GM18858 (cell line): ENCODE measurements at regions not wholly inside any gene's neighbourhood (a gene's known extent, or its start where the extent isn't known, plus 50 kb on each side); places are given as distances from the start of the nearest gene placed in this dataset.
A peak's percentile ranks its signal among the peaks of the same experiment; 100 is the strongest.
"Not testable (repeated sequence)": the region's sequence is repeated elsewhere in the genome, so short reads cannot be mapped to it uniquely, and the experiment has no call there.

ENCODE experiments used
- ATAC-seq: cut with Tn5 transposase; IDR thresholded peaks from one replicate; pipeline ENCODE4 v1.9.1; 2021; ENCODE audit not compliant: unreplicated experiment

DNA sequence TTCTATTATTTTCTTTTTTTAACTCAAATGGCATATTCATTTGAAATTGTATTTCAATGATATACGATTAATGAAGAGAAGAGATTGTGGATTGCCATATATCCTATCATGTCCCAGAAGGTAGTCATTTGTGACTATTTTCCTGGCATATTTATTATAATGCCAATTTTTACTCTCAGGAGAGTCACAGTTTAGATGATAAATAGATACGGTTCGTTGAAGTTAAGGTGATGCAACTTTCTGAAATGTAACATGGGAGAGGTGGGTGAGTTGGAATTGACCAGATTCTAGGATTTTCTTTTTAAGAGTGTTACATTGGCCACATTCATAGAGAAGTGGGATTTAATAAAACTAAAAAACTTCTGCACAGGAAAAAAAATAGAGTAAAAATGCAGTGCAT, 1138.5 kb downstream of the NCAM2 start:
- no peak for ATAC-seq

DNA sequence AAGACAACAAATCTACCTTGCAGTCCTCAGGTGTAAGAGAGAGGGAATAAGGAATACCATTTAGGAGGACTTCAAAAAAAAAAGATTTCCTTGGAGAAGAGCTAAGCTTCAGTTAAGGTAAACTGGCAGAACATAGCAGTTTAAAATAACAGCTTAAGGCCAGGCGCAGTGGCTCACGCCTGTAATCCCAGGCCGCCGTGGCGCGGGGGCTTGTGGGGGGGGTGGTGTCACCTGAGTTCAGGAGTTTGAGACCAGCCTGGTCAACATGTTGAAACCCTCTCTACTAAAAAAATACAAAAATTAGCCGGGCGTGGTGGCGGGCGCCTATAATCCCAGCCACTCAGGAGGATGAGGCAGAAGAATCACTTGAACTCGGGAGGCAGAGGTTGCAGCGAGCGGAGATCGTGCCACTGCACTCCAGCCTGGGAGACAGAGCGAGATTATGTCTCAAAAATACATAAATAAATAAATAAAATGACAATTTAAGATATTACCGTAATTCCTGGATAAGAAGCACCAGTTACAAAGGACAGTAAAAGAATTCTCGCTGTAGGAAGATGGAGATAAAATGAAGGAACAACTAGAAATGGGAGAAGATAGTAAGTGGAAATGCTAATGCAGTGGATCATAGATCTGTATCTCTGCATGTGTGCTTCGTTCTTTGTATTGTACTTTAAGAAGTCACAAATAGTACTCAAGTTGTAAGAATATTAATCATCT, 1140.2 kb downstream of the NCAM2 start:
- no peak for ATAC-seq

DNA sequence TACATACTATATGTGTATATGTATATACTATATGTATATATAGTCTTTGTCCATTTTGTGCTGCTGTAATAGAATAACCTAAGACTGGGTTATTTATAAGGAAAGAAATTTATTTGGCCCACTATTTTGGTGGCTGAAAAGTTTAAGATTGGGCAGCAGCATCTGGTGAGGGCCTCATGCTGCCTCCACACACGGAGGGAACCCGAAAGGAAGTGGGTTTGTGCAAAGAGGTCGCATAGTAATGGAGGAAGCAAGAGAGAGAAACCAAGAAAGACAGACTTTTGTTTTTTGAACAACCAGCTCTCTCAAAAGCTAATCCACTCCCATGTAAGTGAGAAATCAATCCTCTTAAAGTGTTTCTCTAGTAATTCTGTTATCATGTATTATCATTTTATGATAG, 1147.3 kb downstream of the NCAM2 start:
- no peak for ATAC-seq

DNA sequence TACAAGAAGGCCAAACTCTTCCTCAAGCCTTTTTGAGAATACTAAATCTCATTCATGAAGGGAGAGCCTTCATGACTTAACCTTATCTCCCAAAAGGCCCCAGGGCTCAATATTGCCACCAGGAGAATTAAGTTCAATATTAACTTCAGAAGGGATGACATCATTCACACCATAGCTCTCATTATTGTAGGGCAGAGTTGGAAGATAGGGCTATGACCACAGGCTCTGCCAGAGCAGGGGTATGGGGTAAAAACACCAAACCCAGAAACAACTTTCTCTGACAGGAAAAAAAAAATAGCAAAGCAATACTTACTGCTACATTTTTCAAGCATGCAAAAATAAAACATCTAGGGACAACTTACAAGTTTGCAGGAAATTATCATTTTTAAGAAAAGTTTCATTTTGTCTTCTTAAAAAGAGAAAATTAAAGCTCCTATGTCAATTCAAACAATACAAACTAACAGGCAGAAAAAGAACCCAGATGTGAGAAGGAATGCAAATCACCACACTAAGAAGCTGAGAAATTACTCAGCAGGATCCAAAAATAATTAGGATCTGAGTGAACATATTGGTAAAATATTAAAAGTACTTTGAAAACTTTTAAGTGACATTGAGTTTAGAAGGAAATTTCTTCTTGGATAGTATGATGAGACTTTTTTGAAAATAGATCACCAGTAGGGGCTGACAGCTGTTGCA, 1156.5 kb downstream of the NCAM2 start:
- no peak for ATAC-seq

DNA sequence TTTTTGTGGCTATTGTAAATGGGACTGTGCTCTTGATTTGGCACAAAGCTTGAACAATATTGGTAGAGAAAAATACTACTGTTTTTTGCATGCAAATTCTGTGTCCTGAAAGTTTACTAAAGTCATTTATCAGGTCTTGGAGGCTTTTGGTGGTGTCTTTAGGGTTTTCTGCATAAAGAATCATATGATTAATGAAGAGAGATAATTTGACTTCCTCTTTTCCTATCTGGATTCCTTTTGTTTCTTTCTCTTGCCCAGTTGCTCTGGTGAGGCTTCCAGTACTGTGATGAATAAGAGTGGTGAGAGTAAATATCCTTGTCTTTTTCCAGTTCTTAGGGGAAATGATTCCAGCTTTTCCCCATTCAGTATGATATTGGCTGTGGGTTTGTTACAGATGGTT, 1166.7 kb downstream of the NCAM2 start:
- ATAC-seq: no peak

DNA sequence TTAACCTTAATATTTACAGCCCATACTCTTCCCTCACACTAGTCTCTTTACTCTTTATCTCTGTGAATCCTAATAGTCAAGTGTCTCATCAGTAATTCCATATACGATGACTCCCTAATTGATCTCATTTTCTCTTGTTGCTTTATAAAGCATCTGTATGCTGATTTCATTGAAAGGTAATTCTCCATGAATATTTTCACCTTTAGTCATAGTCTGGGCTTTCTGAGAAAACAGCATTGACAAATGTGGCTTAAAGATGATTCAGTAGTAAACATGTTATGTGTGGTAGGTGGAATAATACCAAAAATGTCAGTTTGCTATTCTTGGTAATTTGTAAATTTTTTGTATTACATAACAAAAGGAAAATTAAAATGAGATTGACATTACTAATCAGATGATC, 1176.5 kb downstream of the NCAM2 start:
- ATAC-seq: no peak

DNA sequence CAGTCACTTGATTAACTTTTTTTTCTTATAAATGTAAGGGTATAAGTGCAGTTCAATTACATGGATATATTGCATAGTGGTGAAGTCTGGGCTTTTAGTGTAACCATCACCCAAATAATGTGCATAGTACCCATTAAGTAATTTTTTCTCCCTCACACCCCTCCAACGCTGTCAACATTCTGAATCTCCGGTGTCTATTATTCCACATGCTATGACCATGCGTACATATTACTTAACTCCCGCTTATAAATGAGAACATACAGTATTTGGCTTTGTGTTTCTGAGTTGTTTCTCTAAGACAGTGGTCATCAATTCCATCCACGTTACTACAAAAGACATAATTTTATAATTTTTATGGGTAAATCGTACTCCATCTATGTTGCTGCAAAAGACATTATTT, 1191.1 kb downstream of the NCAM2 start:
- ATAC-seq: no peak

DNA sequence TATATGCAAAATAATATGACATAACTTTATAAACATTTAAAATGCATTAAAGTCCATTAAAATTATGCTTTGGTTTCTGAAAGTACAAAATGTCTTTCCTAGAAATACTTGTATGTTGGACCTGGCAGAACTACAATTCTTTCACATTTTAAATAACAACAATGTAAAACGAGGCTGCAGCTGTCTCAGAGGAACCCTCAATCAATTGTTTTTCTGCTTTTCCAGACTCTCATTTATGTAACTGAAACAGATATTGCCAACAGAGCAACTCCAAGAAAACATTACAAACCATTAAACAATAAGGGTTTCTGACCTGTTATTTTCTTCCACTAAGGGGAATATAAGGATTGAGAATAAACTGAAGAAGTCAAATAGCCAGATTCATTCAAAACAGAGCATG, 1193.4 kb downstream of the NCAM2 start:
- no peak for ATAC-seq

DNA sequence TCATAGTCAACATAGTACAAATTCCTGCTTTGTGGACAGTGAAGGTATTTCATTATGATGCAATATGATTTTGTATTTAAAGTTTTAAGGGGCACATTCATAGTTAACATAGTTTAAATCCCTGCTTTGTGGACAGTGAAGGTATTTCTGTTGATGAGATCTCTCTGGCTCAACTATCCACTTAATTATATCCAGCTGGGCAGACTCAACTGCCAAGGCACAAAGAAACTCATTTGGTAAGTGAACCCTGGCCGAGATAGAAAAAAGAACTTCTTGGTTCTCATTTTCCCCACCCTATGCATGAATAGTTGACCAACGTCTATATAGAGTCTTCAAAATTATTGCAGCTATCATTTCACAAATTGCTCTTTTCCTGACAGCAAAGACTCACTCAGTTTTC, 1194.6 kb downstream of the NCAM2 start:
- no peak for ATAC-seq

DNA sequence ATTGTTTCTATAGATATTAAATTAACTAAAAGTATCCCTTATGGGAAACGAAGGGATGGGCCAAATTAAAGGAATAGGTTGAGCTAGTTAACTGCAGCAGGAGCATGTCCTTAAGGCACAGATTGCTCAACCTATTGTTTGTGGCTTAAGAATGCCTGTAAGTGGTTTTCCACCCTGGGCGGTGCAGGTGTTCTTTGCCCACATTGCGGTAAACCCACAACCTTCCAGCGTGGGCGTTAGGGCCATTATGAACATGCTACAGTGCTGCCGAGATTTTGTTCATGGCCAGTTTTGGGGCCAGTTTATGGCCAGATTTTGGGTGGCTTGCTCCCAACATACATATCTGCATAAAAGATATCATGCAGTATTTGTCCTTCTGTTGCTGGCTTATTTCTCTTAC, 1196.8 kb downstream of the NCAM2 start:
- ATAC-seq: not testable (repeated sequence)

DNA sequence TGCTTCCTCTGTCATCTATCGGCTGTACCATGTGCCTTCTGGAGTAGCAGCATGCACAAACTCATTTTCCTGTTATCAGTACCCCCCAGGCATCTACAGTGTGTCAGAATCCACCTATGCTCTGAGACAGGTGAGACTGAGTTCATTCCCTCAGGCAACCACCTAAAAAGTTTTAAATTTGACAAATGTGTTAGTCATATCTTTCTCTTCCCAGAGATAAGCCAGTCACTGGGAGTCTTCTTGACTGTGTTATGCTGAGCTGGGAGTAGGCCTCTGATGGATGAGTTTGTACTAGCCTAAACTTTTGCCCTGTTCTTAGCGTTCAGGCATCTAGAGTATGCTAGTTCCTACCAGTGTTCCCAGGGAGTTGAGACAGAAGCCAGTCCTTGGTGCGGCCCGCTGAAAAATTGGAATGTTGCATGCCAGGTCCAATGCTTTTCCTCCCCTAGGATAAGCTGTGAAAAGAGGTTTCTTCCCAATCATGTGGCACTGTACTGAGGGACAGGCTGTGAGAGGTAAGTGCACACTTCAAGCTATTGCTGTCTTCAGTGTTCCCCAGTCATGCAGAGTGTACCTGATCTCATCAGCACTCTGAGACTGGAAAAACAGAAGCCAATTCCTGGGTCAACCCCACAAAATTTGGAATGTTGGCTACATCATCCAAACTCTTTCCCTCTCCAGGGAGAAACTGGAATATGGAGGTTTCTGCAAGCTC, 1202.3 kb downstream of the NCAM2 start:
- no peak for ATAC-seq

DNA sequence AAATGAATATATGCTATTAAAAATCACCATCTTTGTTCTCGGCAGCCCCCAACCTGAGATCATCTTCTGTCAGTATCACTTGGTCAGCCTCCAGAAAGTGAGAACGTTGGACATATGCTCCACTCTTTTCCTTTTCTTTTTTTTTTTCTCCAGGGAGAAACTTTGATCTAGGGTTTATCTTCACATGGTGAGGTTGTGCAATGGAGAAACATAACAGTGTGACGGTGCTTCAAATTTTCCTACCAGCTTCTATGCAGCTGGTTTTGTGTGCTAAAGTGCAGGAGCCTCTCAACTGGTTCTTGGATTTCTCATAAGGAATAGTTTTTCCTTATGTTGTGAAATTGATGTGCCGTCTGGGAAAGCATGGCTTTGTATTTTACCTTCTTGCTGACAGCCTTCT, 1202.9 kb downstream of the NCAM2 start:
- no peak for ATAC-seq

DNA sequence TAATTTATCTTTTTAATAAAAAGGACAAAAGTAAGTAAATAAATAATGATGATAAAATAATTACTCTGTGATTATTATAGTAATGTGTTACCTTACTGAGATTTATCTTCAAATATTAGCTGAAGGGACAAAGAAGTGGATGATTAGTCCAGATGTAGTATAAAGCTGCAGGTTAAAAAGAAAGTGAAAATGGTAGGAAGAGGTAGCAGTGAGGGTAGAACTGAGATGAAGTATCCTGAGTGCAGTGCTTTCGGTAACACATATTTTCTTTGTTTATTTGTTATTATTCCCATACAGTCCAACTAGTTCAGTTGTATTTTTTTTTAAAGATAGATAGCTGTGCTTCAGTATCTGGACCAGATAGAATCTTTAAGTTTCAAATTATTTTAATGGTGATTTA, 1203.5 kb downstream of the NCAM2 start:
- no peak for ATAC-seq

DNA sequence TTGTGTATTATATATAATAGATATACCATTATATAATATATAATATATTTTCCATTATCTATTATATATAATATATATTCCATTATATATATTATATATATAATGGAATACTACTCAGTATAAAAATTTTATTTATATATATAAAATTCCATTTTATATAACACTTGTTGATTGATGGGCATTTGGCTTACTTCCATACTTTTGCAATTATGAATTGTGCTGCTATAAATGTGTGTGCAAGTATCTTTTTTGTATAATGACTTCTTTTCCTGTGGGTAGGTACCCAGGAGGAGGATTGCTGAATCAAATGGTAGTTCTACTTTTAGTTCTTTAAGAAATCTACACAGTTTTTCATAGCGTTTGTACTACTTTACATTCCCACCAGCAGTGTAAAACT, 1211.1 kb downstream of the NCAM2 start:
- ATAC-seq: no peak

DNA sequence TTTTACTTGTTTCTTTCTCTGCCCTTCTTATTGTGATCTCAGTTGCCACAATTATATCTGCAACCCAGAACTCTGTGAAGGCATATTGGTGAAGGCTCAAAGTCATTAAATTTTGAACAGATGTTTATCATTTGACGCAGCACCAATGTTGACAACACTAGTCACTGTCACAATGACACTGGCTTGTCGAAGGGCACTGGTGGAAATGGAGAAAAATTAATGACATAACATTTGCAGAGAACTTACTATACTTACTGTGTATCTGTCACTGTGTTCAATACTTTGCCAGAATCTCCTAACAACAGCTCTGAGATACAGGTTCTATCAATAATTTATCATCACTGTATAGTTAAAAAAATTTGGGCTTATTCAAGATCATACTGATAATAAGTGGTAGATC, 1213.7 kb downstream of the NCAM2 start:
- no peak for ATAC-seq

DNA sequence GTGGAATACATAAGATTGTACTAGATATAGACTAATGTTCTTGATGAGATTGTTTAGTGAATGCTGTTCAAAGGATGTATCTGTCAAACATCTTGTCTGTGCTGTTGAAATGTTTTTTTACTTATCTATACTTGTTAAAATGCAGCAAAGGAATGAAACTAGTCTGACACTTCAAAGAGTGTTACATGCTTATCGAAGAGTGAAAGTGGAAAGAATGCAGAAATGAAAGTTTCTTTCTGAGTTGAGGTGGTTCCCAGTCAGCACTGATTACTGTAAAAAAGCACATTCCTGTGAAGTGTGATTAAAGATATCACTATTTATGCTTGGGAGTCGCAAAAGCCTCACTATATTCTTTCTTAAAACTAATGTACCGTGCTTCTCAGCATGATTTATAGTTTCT, 1225.2 kb downstream of the NCAM2 start:
- peak; percentile 96 for ATAC-seq

DNA sequence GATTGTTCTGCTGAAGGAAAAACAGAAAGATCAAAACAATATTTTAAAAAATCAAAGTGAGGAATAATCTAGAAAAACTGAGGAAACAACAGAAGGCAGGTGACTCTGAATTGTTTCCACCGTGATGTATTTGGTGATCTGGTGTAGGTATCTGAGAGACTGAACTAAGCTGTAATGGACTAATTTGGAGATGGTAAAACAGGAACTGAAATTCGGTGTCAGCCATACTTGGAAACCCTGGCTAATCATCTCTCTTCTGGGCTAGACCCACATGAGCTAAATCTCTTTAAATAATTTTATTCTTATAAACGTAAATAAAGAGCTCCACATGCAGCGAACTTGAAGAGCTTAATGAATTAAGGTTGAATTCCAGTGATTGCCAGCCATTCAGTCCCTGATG, 1226.1 kb downstream of the NCAM2 start:
- peak; percentile 36 for ATAC-seq

DNA sequence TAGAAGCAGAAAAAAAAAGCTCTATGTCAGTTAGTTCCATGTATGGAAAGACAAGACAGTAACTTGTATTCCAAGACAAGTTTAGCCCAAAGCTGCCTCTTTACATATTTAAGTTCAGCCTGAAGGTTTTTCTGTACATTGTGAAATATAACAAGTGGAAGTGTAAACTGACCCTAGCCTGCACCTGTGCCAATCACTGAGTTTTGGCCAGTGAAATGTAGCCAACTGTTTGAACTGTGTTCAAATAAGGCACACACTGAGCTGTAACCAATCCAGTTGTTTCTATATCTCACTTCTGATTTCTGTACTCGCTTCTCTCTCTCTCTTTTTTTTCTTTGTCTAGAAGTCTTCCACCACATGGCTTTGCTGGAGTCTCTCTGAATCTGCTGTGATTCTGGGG, 1227.1 kb downstream of the NCAM2 start:
- no peak for ATAC-seq

DNA sequence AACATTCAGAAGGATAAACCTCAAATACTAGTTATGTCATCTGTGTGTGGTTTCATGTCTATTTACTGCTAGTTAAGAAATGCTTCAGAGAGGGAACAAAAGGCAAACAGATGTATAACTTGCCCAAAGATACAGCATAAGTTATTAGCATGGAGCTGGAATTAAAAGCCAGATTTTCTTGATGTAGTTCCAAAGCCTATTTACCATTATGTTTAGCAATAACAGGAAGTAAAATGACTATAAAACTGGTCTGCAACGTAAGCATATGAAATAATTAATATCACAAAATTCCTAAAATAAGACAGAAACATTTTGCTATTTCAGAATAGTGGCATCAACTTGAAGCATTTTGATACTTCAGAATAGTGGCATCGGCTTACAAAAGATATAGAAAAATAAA, 1232.8 kb downstream of the NCAM2 start:
- no peak for ATAC-seq

DNA sequence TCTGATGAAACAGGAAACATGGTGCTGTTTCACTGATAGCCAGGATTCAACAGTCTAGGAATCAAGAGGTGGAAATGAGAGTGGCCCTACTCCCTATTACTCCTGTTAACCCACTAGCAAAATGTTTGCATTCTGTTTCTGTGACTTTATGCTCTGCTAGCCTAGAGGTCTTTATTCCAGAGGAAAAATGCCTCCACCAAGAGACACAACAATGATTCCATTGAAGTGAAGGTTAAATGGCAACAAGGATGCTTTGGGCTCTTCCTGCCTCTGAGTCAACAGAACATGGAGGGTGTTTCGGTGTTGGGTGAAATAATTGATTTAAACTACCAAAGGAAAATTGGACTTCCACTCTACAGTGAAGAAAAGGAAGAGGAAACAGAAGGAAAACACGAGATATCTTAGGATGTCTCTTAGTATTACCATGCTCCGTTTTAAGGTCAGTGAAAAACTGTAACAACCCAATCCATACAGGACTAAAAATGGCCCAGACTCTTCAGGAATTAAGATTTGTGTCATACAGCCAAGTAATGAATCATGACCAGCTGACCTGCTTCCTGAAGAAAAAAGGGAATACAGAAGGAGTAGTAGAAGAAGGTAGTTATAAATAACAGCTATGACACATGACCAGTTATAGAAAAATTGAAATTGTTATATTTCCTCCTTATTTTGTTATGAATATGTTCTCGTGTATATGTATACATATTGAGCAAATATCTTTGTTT, 1237.8 kb downstream of the NCAM2 start:
- ATAC-seq: no peak

DNA sequence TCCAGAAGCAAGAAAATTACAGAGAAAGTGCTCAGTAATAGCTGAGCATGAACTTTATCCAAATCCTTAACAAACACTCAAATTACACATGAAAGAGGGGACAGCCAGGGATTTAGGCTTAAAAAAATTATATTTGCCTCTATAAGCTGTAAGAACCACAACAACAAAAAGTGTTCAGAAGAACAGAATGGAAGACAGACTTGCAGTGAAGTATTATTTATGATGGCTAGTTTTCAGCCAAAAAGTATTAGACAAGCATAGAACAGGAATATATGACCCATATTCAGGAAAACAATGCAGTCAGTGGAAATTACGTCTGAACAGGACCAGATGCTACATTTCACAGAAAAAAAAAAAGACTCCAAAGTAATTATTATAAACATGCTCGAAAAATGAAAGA, 1246.3 kb downstream of the NCAM2 start:
- no peak for ATAC-seq

DNA sequence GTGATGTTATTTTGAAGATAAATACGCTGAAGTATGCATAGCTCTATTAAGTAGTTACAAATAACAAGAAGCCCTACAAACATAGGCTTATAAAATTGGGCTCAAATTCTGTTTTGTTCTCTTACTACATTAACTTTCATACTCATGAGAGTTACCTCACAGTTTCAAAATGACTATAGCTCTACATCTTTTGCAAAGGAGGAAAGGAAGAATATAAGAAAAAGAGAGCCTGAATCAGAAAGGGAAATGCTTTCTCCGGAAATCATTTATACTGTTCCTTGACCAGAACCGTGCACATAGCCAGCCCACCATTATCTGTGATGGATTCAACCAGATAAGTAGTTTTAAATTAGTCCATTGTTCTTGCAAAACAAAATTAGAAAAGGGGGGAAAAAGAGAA, 1252.1 kb downstream of the NCAM2 start:
- ATAC-seq: no peak
